HepG2 (cell line): ENCODE measurements at regions not wholly inside any gene's neighbourhood (a gene's known extent, or its start where the extent isn't known, plus 50 kb on each side); places are given as distances from the start of the nearest gene placed in this dataset.

Experiments
- ARNTL ChIP-seq: sonication (generic); formaldehyde crosslinking; IDR thresholded peaks from 2 replicates; pipeline ENCODE4 v1.4.0; 2020; ENCODE audit warnings: mild to moderate bottlenecking, missing genetic modification reagents
- CENPX ChIP-seq: sonication (generic); formaldehyde crosslinking; IDR thresholded peaks from 2 replicates; pipeline ENCODE4 v1.9.0; 2021; ENCODE audit warnings: mild to moderate bottlenecking, missing genetic modification reagents, moderate library complexity
- EED ChIP-seq: sonication (generic); formaldehyde crosslinking; IDR thresholded peaks from 2 replicates; pipeline ENCODE4 v1.5.0; 2020; ENCODE audit warnings: mild to moderate bottlenecking, missing genetic modification reagents
- GATA4 ChIP-seq: sonication (generic); IDR thresholded peaks from 2 replicates; pipeline ENCODE4 v1.6.1; 2016; ENCODE audit warnings: antibody characterized with exemption, low read depth, borderline replicate concordance
- GRHL1 ChIP-seq: sonication (generic); formaldehyde crosslinking; conservative IDR thresholded peaks from 2 replicates; pipeline ENCODE4 v1.8.0; 2022; ENCODE audit warnings: missing genetic modification reagents
- IKZF1 ChIP-seq: fragments of 450-650 bp; IDR thresholded peaks from 2 replicates; pipeline ENCODE4 v1.7.1; 2016
- IKZF4 ChIP-seq: sonication (generic); formaldehyde crosslinking; IDR thresholded peaks from 2 replicates; pipeline ENCODE4 v1.5.1; 2020; ENCODE audit warnings: borderline replicate concordance, mild to moderate bottlenecking, low read depth, missing genetic modification reagents; ENCODE audit errors: not compliant biosample characterization
- KDM4B ChIP-seq: sonication (generic); formaldehyde crosslinking; IDR thresholded peaks from 2 replicates; pipeline ENCODE4 v1.4.0; 2020; ENCODE audit warnings: missing genetic modification reagents
- MIER2 ChIP-seq: IDR thresholded peaks from 2 replicates; pipeline ENCODE4 v1.6.1; 2016; ENCODE audit warnings: missing biosample characterization, missing genetic modification reagents
- MXD1 ChIP-seq: sonication (generic); formaldehyde crosslinking; IDR thresholded peaks from 2 replicates; pipeline ENCODE4 v1.4.0; 2020; ENCODE audit warnings: mild to moderate bottlenecking, missing genetic modification reagents
- NONO ChIP-seq, 2 experiments: fragments of 450-650 bp in 1 of 2; sonication (generic) in 1 of 2; formaldehyde crosslinking in 1 of 2; IDR thresholded peaks in 1 of 2; conservative IDR thresholded peaks in 1 of 2; 2 replicates each; pipeline versions ENCODE4 v1.6.1 to v1.8.0; 2017 to 2022; ENCODE audit warnings: mild to moderate bottlenecking in 1 of 2, missing genetic modification reagents in 1 of 2, moderate library complexity in 1 of 2
- NR0B2 ChIP-seq: sonication (generic); formaldehyde crosslinking; IDR thresholded peaks from 2 replicates; pipeline ENCODE4 v1.4.0; 2020; ENCODE audit warnings: mild to moderate bottlenecking, missing genetic modification reagents
- REPIN1 ChIP-seq: sonication (generic); formaldehyde crosslinking; IDR thresholded peaks from 2 replicates; pipeline ENCODE4 v1.8.0; 2022; ENCODE audit warnings: missing genetic modification reagents, low read depth, mild to moderate bottlenecking, borderline replicate concordance
- RFX5 ChIP-seq: IDR thresholded peaks from 2 replicates; pipeline ENCODE4 v1.6.1; 2011; ENCODE audit warnings: low read depth, low read length, improper control_type of control experiment
- RFXAP ChIP-seq: sonication (generic); formaldehyde crosslinking; IDR thresholded peaks from 2 replicates; pipeline ENCODE4 v1.4.0; 2020; ENCODE audit warnings: missing genetic modification reagents, borderline replicate concordance
- SNAPC5 ChIP-seq: sonication (generic); formaldehyde crosslinking; IDR thresholded peaks from 2 replicates; pipeline ENCODE4 v1.8.1; 2023; ENCODE audit warnings: mild to moderate bottlenecking, missing genetic modification reagents, borderline replicate concordance
- TAF15 ChIP-seq: fragments of 200-400 bp; formaldehyde crosslinking; IDR thresholded peaks from one replicate; pipeline ENCODE4 v1.6.1; 2018; ENCODE audit warnings: mild to moderate bottlenecking, low read depth, low read length; ENCODE audit not compliant: poor library complexity, severe bottlenecking
- ZHX2 ChIP-seq, 2 experiments: sonication (generic) in 1 of 2; formaldehyde crosslinking in 1 of 2; IDR thresholded peaks; 2 replicates each; pipeline versions ENCODE4 v1.6.1 to v1.9.0; 2014 to 2022; ENCODE audit warnings: antibody characterized with exemption in 1 of 2, borderline replicate concordance in 1 of 2, inconsistent platforms in 1 of 2, low read depth in 1 of 2, missing genetic modification reagents in 1 of 2
- ZNF10 ChIP-seq: sonication (generic); formaldehyde crosslinking; IDR thresholded peaks from 2 replicates; pipeline ENCODE4 v1.4.0; 2020; ENCODE audit warnings: mild to moderate bottlenecking, low read depth, missing genetic modification reagents, borderline replicate concordance
- ZNF20 ChIP-seq: sonication (generic); formaldehyde crosslinking; IDR thresholded peaks from 2 replicates; pipeline ENCODE4 v1.4.0; 2020; ENCODE audit warnings: mild to moderate bottlenecking, moderate library complexity, missing genetic modification reagents
- ZNF496 ChIP-seq: sonication (generic); formaldehyde crosslinking; IDR thresholded peaks from 2 replicates; pipeline ENCODE4 v1.8.1; 2023; ENCODE audit warnings: mild to moderate bottlenecking, moderate library complexity, missing genetic modification reagents; ENCODE audit not compliant: insufficient replicate concordance

- TF ChIP-seq MIER2, result peak; percentile 36; the same call in 1 of the 2 replicates
- TF ChIP-seq TAF15, result no peak
- TF ChIP-seq REPIN1 (CRISPR knock-in tag), result no peak
- TF ChIP-seq MXD1 (CRISPR knock-in tag), result no peak
- TF ChIP-seq ZNF10 (CRISPR knock-in tag), result no peak
- TF ChIP-seq IKZF1, result no peak
- no peak for TF ChIP-seq NR0B2 (CRISPR knock-in tag)
- no peak for TF ChIP-seq IKZF4 (CRISPR knock-in tag)
- no peak for TF ChIP-seq ZHX2 (IDR thresholded peaks at IDR 0.05; ENCODE audit: low read depth)
- TF ChIP-seq ZHX2 (CRISPR knock-in tag; IDR thresholded peaks at IDR 0.05; ENCODE audit: borderline replicate concordance), result no peak
- TF ChIP-seq EED (CRISPR knock-in tag), result no peak
- TF ChIP-seq NONO (IDR thresholded peaks at IDR 0.05), result no peak
- no peak for TF ChIP-seq NONO (CRISPR knock-in tag; conservative IDR thresholded peaks at IDR 0.05)
- peak; percentile 72; the same call in 1 of the 2 replicates for TF ChIP-seq KDM4B (CRISPR knock-in tag)
- no peak for TF ChIP-seq SNAPC5 (CRISPR knock-in tag)
- TF ChIP-seq ZNF20 (CRISPR knock-in tag), result no peak
- TF ChIP-seq RFX5, result no peak
- TF ChIP-seq ZNF496, result no peak
- peak; percentile 87 for TF ChIP-seq ARNTL
- no peak for TF ChIP-seq CENPX (CRISPR knock-in tag)
- no peak for TF ChIP-seq RFXAP
- no peak for TF ChIP-seq GATA4
- TF ChIP-seq GRHL1 (CRISPR knock-in tag), result no peak
Observed at GRCh38 chr5:38163636-38164237, 94.6 kb upstream of the EGFLAM start (continued).
